PC-9 (cell line): ENCODE measurements at regions not wholly inside any gene's neighbourhood (a gene's known extent, or its start where the extent isn't known, plus 50 kb on each side); places are given as distances from the start of the nearest gene placed in this dataset.

ENCODE experiments used
- EZH2 ChIP-seq: fragments of 200-600 bp; sonication (generic); IDR thresholded peaks from 2 replicates; pipeline ENCODE4 v1.8.0; 2017; ENCODE audit warnings: antibody characterized with exemption, low read depth
- TF ChIP-seq, protein P1 (sequence below): fragments of 200-600 bp; sonication (generic); conservative IDR thresholded peaks from 2 replicates; pipeline ENCODE4 v1.6.1; 2017; ENCODE audit warnings: mixed run types, antibody characterized with exemption, mild to moderate bottlenecking, moderate library complexity

DNA sequence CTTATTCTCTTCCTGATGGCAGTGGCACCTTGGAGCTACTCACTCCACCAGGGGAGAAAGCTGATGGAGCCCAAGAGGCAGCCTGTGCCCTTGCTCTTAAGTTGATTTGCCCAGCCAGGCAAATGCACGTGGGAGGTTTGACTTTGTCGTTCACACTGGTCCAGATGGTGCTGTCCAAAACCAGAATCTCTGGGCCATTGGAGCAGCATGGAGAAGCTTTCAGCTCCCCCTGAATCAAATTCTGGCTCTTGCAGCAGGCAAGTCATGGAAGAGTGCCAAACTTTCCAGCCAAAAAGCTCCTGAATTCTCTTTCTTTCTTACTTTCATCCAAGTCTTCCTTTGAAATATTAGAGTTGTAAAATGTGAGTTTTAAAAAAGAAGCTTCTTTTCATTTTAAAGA, 970.4 kb downstream of the RPA4 start:
- TF ChIP-seq, protein P1, sequence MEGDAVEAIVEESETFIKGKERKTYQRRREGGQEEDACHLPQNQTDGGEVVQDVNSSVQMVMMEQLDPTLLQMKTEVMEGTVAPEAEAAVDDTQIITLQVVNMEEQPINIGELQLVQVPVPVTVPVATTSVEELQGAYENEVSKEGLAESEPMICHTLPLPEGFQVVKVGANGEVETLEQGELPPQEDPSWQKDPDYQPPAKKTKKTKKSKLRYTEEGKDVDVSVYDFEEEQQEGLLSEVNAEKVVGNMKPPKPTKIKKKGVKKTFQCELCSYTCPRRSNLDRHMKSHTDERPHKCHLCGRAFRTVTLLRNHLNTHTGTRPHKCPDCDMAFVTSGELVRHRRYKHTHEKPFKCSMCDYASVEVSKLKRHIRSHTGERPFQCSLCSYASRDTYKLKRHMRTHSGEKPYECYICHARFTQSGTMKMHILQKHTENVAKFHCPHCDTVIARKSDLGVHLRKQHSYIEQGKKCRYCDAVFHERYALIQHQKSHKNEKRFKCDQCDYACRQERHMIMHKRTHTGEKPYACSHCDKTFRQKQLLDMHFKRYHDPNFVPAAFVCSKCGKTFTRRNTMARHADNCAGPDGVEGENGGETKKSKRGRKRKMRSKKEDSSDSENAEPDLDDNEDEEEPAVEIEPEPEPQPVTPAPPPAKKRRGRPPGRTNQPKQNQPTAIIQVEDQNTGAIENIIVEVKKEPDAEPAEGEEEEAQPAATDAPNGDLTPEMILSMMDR, result no peak
- TF ChIP-seq EZH2, result no peak
